ENCODE measurements at regions not wholly inside any gene's neighbourhood (a gene's known extent, or its start where the extent isn't known, plus 50 kb on each side); places are given as distances from the start of the nearest gene placed in this dataset.

- no peak for DNase-seq (ENCODE audit: low read depth in 2 of 2)
- Histone ChIP-seq H3K4me3 (replicated peaks in 1 of 4; ENCODE audit: control extremely low read depth in 1 of 4, insufficient read depth in 1 of 4, low read depth in 3 of 4, low read length in 4 of 4) (no peak overlapping the region), H2AFZ (ENCODE audit: low read length) (no peak overlapping the region), H3K27ac (ENCODE audit: insufficient read depth, low read length) (no peak overlapping the region), H3K4me2 (ENCODE audit: extremely low read depth, insufficient read depth, low read length) (no peak overlapping the region), H3K79me2 (ENCODE audit: control insufficient read depth, insufficient read depth, low read length) (no peaks in the 10 kb centered on the region), H3K9ac (ENCODE audit: insufficient read depth, low read length) (no peak overlapping the region), H3K4me1 (ENCODE audit: control insufficient read depth, extremely low read depth, insufficient read depth, low read length) (peaks cover 2% of the 10 kb centered on the region), H4K20me1 (ENCODE audit: control insufficient read depth, extremely low read depth, insufficient read depth, low read length) (no peaks in the 10 kb centered on the region), H3K9me3 (ENCODE audit: control insufficient read depth, insufficient read depth, low read depth, low read length) (no peaks in the 10 kb centered on the region), H3K27me3 (ENCODE audit: control insufficient read depth, insufficient read depth, low read length) (no peaks in the 10 kb centered on the region), H3K36me3 (ENCODE audit: control insufficient read depth, insufficient read depth, low read length) (no peaks in the 10 kb centered on the region)
- TF ChIP-seq EZH2 (IDR thresholded peaks at IDR 0.05; ENCODE audit: low read length, missing control alignments), result no peak
- no peak for TF ChIP-seq CTCF (conservative IDR thresholded peaks at IDR 0.05 in 1 of 2, IDR thresholded peaks at IDR 0.05 in 1 of 2; ENCODE audit: low read depth in 1 of 2, low read length in 2 of 2)
Measured at GRCh38 chr10:88033385-88033784, 170.0 kb downstream of the PTEN start.

DNA sequence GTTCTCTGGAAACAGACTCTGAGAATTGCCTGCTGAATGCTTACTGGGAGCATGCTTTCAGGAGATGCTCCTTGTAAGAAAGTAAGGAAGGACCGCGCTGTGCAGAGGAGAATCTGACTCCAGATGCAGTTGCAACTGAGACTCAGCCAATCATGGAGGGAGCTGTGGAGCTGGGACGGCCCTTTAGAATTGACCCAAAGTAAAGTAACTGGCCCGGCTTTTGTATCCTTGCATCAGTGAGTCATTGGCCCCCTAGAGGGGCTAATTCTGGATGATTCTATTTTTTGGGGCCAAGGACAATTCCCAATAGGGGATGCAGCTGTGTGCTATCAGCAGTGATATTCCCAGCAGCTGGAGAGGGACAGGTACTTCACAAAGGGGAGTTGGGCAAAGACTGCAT is 170.4 kb downstream of the PTEN start:
- Histone ChIP-seq H3K9ac (ENCODE audit: insufficient read depth, low read length) (no peak overlapping the region), H2AFZ (ENCODE audit: low read length) (no peak overlapping the region), H4K20me1 (ENCODE audit: control insufficient read depth, extremely low read depth, insufficient read depth, low read length) (no peaks in the 10 kb centered on the region), H3K4me3 (replicated peaks in 1 of 4; ENCODE audit: control extremely low read depth in 1 of 4, insufficient read depth in 1 of 4, low read depth in 3 of 4, low read length in 4 of 4) (no peak overlapping the region), H3K4me2 (ENCODE audit: extremely low read depth, insufficient read depth, low read length) (no peak overlapping the region), H3K9me3 (ENCODE audit: control insufficient read depth, insufficient read depth, low read depth, low read length) (no peaks in the 10 kb centered on the region), H3K79me2 (ENCODE audit: control insufficient read depth, insufficient read depth, low read length) (no peaks in the 10 kb centered on the region), H3K36me3 (ENCODE audit: control insufficient read depth, insufficient read depth, low read length) (no peaks in the 10 kb centered on the region), H3K27me3 (ENCODE audit: control insufficient read depth, insufficient read depth, low read length) (no peaks in the 10 kb centered on the region), H3K4me1 (ENCODE audit: control insufficient read depth, extremely low read depth, insufficient read depth, low read length) (peaks cover 4% of the 10 kb centered on the region), H3K27ac (ENCODE audit: insufficient read depth, low read length) (no peak overlapping the region)
- TF ChIP-seq EZH2 (IDR thresholded peaks at IDR 0.05; ENCODE audit: low read length, missing control alignments) (no peak), CTCF (conservative IDR thresholded peaks at IDR 0.05 in 1 of 2, IDR thresholded peaks at IDR 0.05 in 1 of 2; ENCODE audit: low read depth in 1 of 2, low read length in 2 of 2) (no peak)
- DNase-seq (ENCODE audit: low read depth in 2 of 2), result no peak

DNA sequence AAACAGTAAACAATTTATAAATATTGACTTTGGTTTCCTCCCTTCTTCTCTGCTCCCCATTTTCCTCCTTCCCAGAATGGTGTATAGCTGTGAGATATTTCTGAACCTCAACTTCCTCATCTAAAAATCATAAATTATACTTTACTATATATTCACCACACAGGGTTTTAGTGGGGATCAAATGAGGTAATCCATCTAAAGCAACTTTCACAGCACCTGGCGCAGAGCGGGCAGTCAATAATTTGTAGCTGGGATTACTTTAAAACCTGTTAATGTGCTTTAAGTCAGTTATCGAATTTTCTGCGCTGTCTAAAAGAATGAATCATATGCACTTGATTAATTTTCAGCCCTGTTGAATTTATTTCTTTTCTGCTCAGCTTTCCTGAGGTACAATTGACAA is 172.7 kb downstream of the PTEN start:
- Histone ChIP-seq H3K9me3 (ENCODE audit: control insufficient read depth, insufficient read depth, low read depth, low read length) (no peaks in the 10 kb centered on the region), H4K20me1 (ENCODE audit: control insufficient read depth, extremely low read depth, insufficient read depth, low read length) (no peaks in the 10 kb centered on the region), H3K9ac (ENCODE audit: insufficient read depth, low read length) (no peak overlapping the region), H2AFZ (ENCODE audit: low read length) (no peak overlapping the region), H3K27ac (ENCODE audit: insufficient read depth, low read length) (no peak overlapping the region), H3K4me1 (ENCODE audit: control insufficient read depth, extremely low read depth, insufficient read depth, low read length) (peaks cover 9% of the 10 kb centered on the region), H3K27me3 (ENCODE audit: control insufficient read depth, insufficient read depth, low read length) (no peaks in the 10 kb centered on the region), H3K4me3 (replicated peaks in 1 of 4; ENCODE audit: control extremely low read depth in 1 of 4, insufficient read depth in 1 of 4, low read depth in 3 of 4, low read length in 4 of 4) (no peak overlapping the region), H3K4me2 (ENCODE audit: extremely low read depth, insufficient read depth, low read length) (no peak overlapping the region), H3K79me2 (ENCODE audit: control insufficient read depth, insufficient read depth, low read length) (no peaks in the 10 kb centered on the region), H3K36me3 (ENCODE audit: control insufficient read depth, insufficient read depth, low read length) (no peaks in the 10 kb centered on the region)
- TF ChIP-seq CTCF (conservative IDR thresholded peaks at IDR 0.05 in 1 of 2, IDR thresholded peaks at IDR 0.05 in 1 of 2; ENCODE audit: low read depth in 1 of 2, low read length in 2 of 2) (no peak), EZH2 (IDR thresholded peaks at IDR 0.05; ENCODE audit: low read length, missing control alignments) (no peak)
- no peak for DNase-seq (ENCODE audit: low read depth in 2 of 2)
